ENCODE measurements at regions not wholly inside any gene's neighbourhood (a gene's known extent, or its start where the extent isn't known, plus 50 kb on each side); places are given as distances from the start of the nearest gene placed in this dataset.

DNA sequence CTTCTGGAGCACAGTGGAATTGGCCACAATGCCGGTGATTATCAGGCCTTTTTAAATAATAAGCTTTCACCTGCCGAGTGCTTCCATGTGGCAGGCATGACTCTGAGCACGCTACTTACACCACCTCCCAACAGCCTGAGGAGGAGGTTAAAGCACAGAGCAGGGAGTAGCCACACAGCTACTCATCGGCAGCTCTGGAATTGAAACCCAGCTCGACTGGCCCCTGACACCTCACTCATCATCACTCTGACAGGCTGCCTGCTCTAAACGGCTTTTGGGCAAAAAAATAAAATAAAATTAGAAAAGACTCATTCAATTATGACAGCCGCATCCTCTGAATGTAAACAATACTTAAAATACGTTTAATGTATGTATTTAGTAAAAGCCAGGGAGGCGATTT, 326.4 kb upstream of the NOCT start:
- TF ChIP-seq CTCF (IDR thresholded peaks at IDR 0.05; ENCODE audit: low read length, missing control alignments): no peak
- no peak for DNase-seq (ENCODE audit: low read depth)
- H3K4me3 ChIP-seq (replicated peaks; ENCODE audit: low read depth, low read length): no peak overlapping the region

GRCh38 chr4:138688408-138689085, 327.0 kb upstream of the NOCT start:
- no peak for DNase-seq (ENCODE audit: low read depth)
- TF ChIP-seq CTCF (IDR thresholded peaks at IDR 0.05; ENCODE audit: low read length, missing control alignments): no peak
- no peak overlapping the region for H3K4me3 ChIP-seq (replicated peaks; ENCODE audit: low read depth, low read length)

GRCh38 chr4:138686106-138686835, 329.3 kb upstream of the NOCT start:
- TF ChIP-seq CTCF (IDR thresholded peaks at IDR 0.05; ENCODE audit: low read length, missing control alignments): no peak
- H3K4me3 ChIP-seq (replicated peaks; ENCODE audit: low read depth, low read length): no peak overlapping the region
- DNase-seq (ENCODE audit: low read depth): no peak

- DNase-seq (ENCODE audit: low read depth): no peak
- no peak for TF ChIP-seq CTCF (IDR thresholded peaks at IDR 0.05; ENCODE audit: low read length, missing control alignments)
- H3K4me3 ChIP-seq (replicated peaks; ENCODE audit: low read depth, low read length): no peak overlapping the region
Observed at GRCh38 chr4:138685316-138685715, 330.3 kb upstream of the NOCT start.

- H3K4me3 ChIP-seq (replicated peaks; ENCODE audit: low read depth, low read length): no peak overlapping the region
- DNase-seq (ENCODE audit: low read depth): peak; percentile 85
- TF ChIP-seq CTCF (IDR thresholded peaks at IDR 0.05; ENCODE audit: low read length, missing control alignments): peak; percentile 85
Observed at GRCh38 chr4:138680989-138681604, 334.5 kb upstream of the NOCT start.

- TF ChIP-seq CTCF (IDR thresholded peaks at IDR 0.05; ENCODE audit: low read length, missing control alignments): no peak
- no peak for DNase-seq (ENCODE audit: low read depth)
- no peak overlapping the region for H3K4me3 ChIP-seq (replicated peaks; ENCODE audit: low read depth, low read length)
Observed at GRCh38 chr4:138680256-138680655, 335.3 kb upstream of the NOCT start.

All from fibroblast of pulmonary artery (primary cell).